ENCODE measurements at regions not wholly inside any gene's neighbourhood (a gene's known extent, or its start where the extent isn't known, plus 50 kb on each side); places are given as distances from the start of the nearest gene placed in this dataset.

- TF ChIP-seq HNF4G (IDR thresholded peaks at IDR 0.05): no peak
- no peak for TF ChIP-seq HNF4A (conservative IDR thresholded peaks at IDR 0.05)
- no peak for TF ChIP-seq CTCF (IDR thresholded peaks at IDR 0.05; ENCODE audit: low read depth, low read length, missing input control)
- TF ChIP-seq YY1 (IDR thresholded peaks at IDR 0.05): no peak
- TF ChIP-seq MAX (IDR thresholded peaks at IDR 0.05): no peak
- no peak for TF ChIP-seq GABPA (IDR thresholded peaks at IDR 0.05 in 1 of 2, conservative IDR thresholded peaks at IDR 0.05 in 1 of 2)
- no peak for TF ChIP-seq SP1 (IDR thresholded peaks at IDR 0.05)
- no peak overlapping the region for H3K27ac ChIP-seq (ENCODE audit: low read depth in 1 of 2, low read length in 2 of 2)
- no peak overlapping the region for H3K9ac ChIP-seq (ENCODE audit: low read depth in 1 of 2, low read length in 2 of 2)
- H3K27me3 ChIP-seq (ENCODE audit: control insufficient read depth in 4 of 4, insufficient read depth in 4 of 4, low read length in 3 of 4): no peaks in the 10 kb centered on the region
- H3K9me3 ChIP-seq (ENCODE audit: control insufficient read depth in 4 of 4, low read length in 3 of 4): no peaks in the 10 kb centered on the region
- no peaks in the 10 kb centered on the region for H3K4me1 ChIP-seq (ENCODE audit: control insufficient read depth in 4 of 4, insufficient read depth in 4 of 4, low read length in 3 of 4)
- H3K4me3 ChIP-seq (ENCODE audit: low read depth in 1 of 3, low read length in 3 of 3): no peak overlapping the region
- no peaks in the 10 kb centered on the region for H3K36me3 ChIP-seq (ENCODE audit: control insufficient read depth in 4 of 4, insufficient read depth in 3 of 4, low read depth in 1 of 4, low read length in 3 of 4)
- 51% methylated on average over 2 of the region's 2 CpGs for WGBS
- no peak for DNase-seq (ENCODE audit: low spot score)
Observed at GRCh38 chr9:13729955-13730354, 450.5 kb upstream of the MPDZ start.

- Histone ChIP-seq H3K36me3 (ENCODE audit: control insufficient read depth in 4 of 4, insufficient read depth in 3 of 4, low read depth in 1 of 4, low read length in 3 of 4) (no peaks in the 10 kb centered on the region), H3K9ac (ENCODE audit: low read depth in 1 of 2, low read length in 2 of 2) (no peak overlapping the region), H3K27me3 (ENCODE audit: control insufficient read depth in 4 of 4, insufficient read depth in 4 of 4, low read length in 3 of 4) (no peaks in the 10 kb centered on the region), H3K4me1 (ENCODE audit: control insufficient read depth in 4 of 4, insufficient read depth in 4 of 4, low read length in 3 of 4) (no peaks in the 10 kb centered on the region), H3K4me3 (ENCODE audit: low read depth in 1 of 3, low read length in 3 of 3) (no peak overlapping the region), H3K9me3 (ENCODE audit: control insufficient read depth in 4 of 4, low read length in 3 of 4) (no peaks in the 10 kb centered on the region), H3K27ac (ENCODE audit: low read depth in 1 of 2, low read length in 2 of 2) (no peak overlapping the region)
- DNase-seq (ENCODE audit: low spot score): no peak
- whole genome bisulfite sequencing: 68% methylated on average over 7 of the region's 7 CpGs
- no peak for TF ChIP-seq NR2F2 (IDR thresholded peaks at IDR 0.05)
- TF ChIP-seq GABPA (IDR thresholded peaks at IDR 0.05 in 1 of 2, conservative IDR thresholded peaks at IDR 0.05 in 1 of 2): no peak
- no peak for TF ChIP-seq RXRA (IDR thresholded peaks at IDR 0.05)
- no peak for TF ChIP-seq JUND (IDR thresholded peaks at IDR 0.05)
- no peak for TF ChIP-seq SP1 (IDR thresholded peaks at IDR 0.05)
- no peak for TF ChIP-seq EGR1 (IDR thresholded peaks at IDR 0.05; ENCODE audit: low read depth in 2 of 2)
- TF ChIP-seq ATF3 (IDR thresholded peaks at IDR 0.05): no peak
- no peak for TF ChIP-seq CTCF (IDR thresholded peaks at IDR 0.05; ENCODE audit: low read depth, low read length, missing input control)
- TF ChIP-seq RAD21 (IDR thresholded peaks at IDR 0.05): no peak
- no peak for TF ChIP-seq FOXA2 (IDR thresholded peaks at IDR 0.05)
- TF ChIP-seq TAF1 (conservative IDR thresholded peaks at IDR 0.05): no peak
Observed at GRCh38 chr9:13728917-13729811, 449.7 kb upstream of the MPDZ start.
